H54 (cell line): ENCODE measurements at regions not wholly inside any gene's neighbourhood (a gene's known extent, or its start where the extent isn't known, plus 50 kb on each side); places are given as distances from the start of the nearest gene placed in this dataset.
"Not testable (repeated sequence)": the region's sequence is repeated elsewhere in the genome, so short reads cannot be mapped to it uniquely, and the experiment has no call there.

Source experiments
- DNase-seq: peaks from one replicate; pipeline ENCODE4 v3.0.0; 2011; ENCODE audit warnings: low spot score, mixed read lengths; ENCODE audit not compliant: insufficient read length
- FAIRE-seq: peaks from 3 replicates; lab custom pipeline; 2011; peaks lifted over from hg19 to GRCh38; lab: Jason Lieb, UNC
- POLR2A ChIP-seq: IDR thresholded peaks from 2 replicates; pipeline ENCODE4 v1.6.1; 2011; ENCODE audit warnings: low read depth, mild to moderate bottlenecking, low read length

- no peak for TF ChIP-seq POLR2A
- DNase-seq (no peak), FAIRE-seq (no peak)
These were observed 63.8 kb upstream of the PRSS23 start for GRCh38 chr11:86736291-86737143.

- FAIRE-seq (peak; percentile 55), DNase-seq (no peak)
- TF ChIP-seq POLR2A: no peak
These were observed 63.3 kb upstream of the ME3 start for GRCh38 chr11:86735451-86736290.

- FAIRE-seq, DNase-seq: not testable (repeated sequence)
These were observed 60.3 kb upstream of the ME3 start for GRCh38 chr11:86732739-86733138.

GRCh38 chr11:86732286-86732685, 59.9 kb upstream of the ME3 start:
- DNase-seq, FAIRE-seq: not testable (repeated sequence)

GRCh38 chr11:86729576-86729975, 57.2 kb upstream of the ME3 start:
- not testable (repeated sequence) for DNase-seq, FAIRE-seq

- FAIRE-seq: no peak
- no peak for TF ChIP-seq POLR2A
These were observed 56.1 kb upstream of the ME3 start for GRCh38 chr11:86728562-86728961.

GRCh38 chr11:86726770-86727504, 54.5 kb upstream of the ME3 start:
- no peak for TF ChIP-seq POLR2A
- DNase-seq (no peak), FAIRE-seq (no peak)

More at GRCh38 chr11:86728562-86728961, 56.1 kb upstream of the ME3 start:
- no peak for DNase-seq

- FAIRE-seq (peak; percentile 95), DNase-seq (no peak)
- no peak for TF ChIP-seq POLR2A
These were observed 53.8 kb upstream of the ME3 start for GRCh38 chr11:86726118-86726753.

GRCh38 chr11:86724137-86724536, 51.7 kb upstream of the ME3 start:
- FAIRE-seq (no peak), DNase-seq (no peak)
- TF ChIP-seq POLR2A: no peak

GRCh38 chr11:86723281-86723680, 50.9 kb upstream of the ME3 start:
- DNase-seq: no peak
- TF ChIP-seq POLR2A: no peak
- FAIRE-seq: no peak

- DNase-seq (no peak), FAIRE-seq (no peak)
- no peak for TF ChIP-seq POLR2A
These were observed 50.3 kb upstream of the ME3 start for GRCh38 chr11:86722748-86723147.
